Liver (tissue), 2 donors: ENCODE measurements at regions not wholly inside any gene's neighbourhood (a gene's known extent, or its start where the extent isn't known, plus 50 kb on each side); places are given as distances from the start of the nearest gene placed in this dataset.

Source experiments
- YY1 ChIP-seq: IDR thresholded peaks from 2 replicates; pipeline ENCODE4 v1.6.1; 2016; ENCODE audit warnings: antibody characterized with exemption, mild to moderate bottlenecking
- TF ChIP-seq, protein P1 (sequence below): fragments of 150-350 bp; IDR thresholded peaks from 2 replicates; pipeline ENCODE4 v1.5.1; 2017; ENCODE audit warnings: improper control_type of control experiment, low read depth, low read length; ENCODE audit not compliant: missing input control
- TF ChIP-seq, protein P2 (sequence below): IDR thresholded peaks from 2 replicates; pipeline ENCODE4 v1.6.1; 2016; ENCODE audit warnings: antibody characterized with exemption, mild to moderate bottlenecking
- donor health status: healthy.

DNA sequence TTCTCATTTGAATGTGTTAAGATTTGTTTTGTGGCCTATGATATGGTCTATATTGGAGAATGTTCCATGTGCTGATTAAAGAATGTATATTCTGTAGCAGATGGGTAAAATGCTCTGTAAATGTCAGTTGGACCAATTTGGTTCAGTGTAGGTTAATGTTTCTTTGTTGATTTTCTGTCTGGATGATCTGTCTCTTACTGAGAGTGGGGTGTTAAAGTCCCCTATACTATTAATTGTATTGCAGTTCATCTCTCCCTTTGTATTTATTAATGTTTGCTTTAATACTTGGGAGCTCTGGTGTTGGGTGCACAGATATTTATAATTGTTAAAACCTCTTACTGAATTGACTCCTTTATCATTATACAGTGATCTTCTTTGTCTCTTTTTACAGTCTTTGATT, 584.5 kb downstream of the NUF2 start:
- TF ChIP-seq, protein P1, sequence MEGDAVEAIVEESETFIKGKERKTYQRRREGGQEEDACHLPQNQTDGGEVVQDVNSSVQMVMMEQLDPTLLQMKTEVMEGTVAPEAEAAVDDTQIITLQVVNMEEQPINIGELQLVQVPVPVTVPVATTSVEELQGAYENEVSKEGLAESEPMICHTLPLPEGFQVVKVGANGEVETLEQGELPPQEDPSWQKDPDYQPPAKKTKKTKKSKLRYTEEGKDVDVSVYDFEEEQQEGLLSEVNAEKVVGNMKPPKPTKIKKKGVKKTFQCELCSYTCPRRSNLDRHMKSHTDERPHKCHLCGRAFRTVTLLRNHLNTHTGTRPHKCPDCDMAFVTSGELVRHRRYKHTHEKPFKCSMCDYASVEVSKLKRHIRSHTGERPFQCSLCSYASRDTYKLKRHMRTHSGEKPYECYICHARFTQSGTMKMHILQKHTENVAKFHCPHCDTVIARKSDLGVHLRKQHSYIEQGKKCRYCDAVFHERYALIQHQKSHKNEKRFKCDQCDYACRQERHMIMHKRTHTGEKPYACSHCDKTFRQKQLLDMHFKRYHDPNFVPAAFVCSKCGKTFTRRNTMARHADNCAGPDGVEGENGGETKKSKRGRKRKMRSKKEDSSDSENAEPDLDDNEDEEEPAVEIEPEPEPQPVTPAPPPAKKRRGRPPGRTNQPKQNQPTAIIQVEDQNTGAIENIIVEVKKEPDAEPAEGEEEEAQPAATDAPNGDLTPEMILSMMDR: no peak
- no peak for TF ChIP-seq YY1
- TF ChIP-seq, protein P2, sequence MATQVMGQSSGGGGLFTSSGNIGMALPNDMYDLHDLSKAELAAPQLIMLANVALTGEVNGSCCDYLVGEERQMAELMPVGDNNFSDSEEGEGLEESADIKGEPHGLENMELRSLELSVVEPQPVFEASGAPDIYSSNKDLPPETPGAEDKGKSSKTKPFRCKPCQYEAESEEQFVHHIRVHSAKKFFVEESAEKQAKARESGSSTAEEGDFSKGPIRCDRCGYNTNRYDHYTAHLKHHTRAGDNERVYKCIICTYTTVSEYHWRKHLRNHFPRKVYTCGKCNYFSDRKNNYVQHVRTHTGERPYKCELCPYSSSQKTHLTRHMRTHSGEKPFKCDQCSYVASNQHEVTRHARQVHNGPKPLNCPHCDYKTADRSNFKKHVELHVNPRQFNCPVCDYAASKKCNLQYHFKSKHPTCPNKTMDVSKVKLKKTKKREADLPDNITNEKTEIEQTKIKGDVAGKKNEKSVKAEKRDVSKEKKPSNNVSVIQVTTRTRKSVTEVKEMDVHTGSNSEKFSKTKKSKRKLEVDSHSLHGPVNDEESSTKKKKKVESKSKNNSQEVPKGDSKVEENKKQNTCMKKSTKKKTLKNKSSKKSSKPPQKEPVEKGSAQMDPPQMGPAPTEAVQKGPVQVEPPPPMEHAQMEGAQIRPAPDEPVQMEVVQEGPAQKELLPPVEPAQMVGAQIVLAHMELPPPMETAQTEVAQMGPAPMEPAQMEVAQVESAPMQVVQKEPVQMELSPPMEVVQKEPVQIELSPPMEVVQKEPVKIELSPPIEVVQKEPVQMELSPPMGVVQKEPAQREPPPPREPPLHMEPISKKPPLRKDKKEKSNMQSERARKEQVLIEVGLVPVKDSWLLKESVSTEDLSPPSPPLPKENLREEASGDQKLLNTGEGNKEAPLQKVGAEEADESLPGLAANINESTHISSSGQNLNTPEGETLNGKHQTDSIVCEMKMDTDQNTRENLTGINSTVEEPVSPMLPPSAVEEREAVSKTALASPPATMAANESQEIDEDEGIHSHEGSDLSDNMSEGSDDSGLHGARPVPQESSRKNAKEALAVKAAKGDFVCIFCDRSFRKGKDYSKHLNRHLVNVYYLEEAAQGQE: no peak
